GM12878 (cell line): ENCODE measurements at regions not wholly inside any gene's neighbourhood (a gene's known extent, or its start where the extent isn't known, plus 50 kb on each side); places are given as distances from the start of the nearest gene placed in this dataset.

Source experiments
- ATAC-seq: fragments of 200-7000 bp; cut with Tn5 transposase; 3 replicates; pipeline ENCODE4 v1.9.1; 2020; ENCODE audit warnings: mild to moderate bottlenecking, moderate library complexity
- BruUV-seq: library from RNA; stranded (reverse); fragments of 400-500 nt; replicated peaks from 2 replicates; lab custom pipeline; 2021; lab: Mats Ljungman, UMichigan
- CTCF ChIA-PET: fragments of 300-600 bp; sonication (Branson Sonifier 250); formaldehyde crosslinking; extraction: SDS; loops from one replicate; lab custom pipeline; 2021; ENCODE audit warnings: inconsistent platforms; lab: Yijun Ruan, JAX
- POLR2A ChIA-PET: fragments of 350-600 bp; formaldehyde crosslinking; extraction: SDS; loops from one replicate; lab custom pipeline; 2021; ENCODE audit warnings: inconsistent platforms; lab: Charles Lee
- RAD21 ChIA-PET: fragments of 300-600 bp; sonication (Branson Sonifier 250); formaldehyde crosslinking; loops from one replicate; lab custom pipeline; 2023; ENCODE audit warnings: antibody characterized with exemption; ENCODE audit not compliant: unreplicated experiment; lab: Charles Lee
- SMC1A ChIA-PET: fragments of 300-600 bp; sonication (Branson Sonifier 250); formaldehyde crosslinking; loops from one replicate; lab custom pipeline; 2023; ENCODE audit not compliant: unreplicated experiment, uncharacterized antibody; lab: Charles Lee
- DNase-seq: peaks from one replicate; pipeline ENCODE4 v3.0.0-alpha.2; 2011; ENCODE audit warnings: low read depth, low spot score
- FAIRE-seq: peaks from 3 replicates; lab custom pipeline; 2011; peaks lifted over from hg19 to GRCh38; lab: Jason Lieb, UNC
- H2AFZ ChIP-seq: 2 replicates; pipeline ENCODE4 v1.6.0; 2011; ENCODE audit warnings: low read depth, low read length, control low read depth; ENCODE audit not compliant: control insufficient read depth
- H3K27ac ChIP-seq: 2 replicates; pipeline ENCODE4 v1.5.1; 2011; ENCODE audit warnings: control low read depth; ENCODE audit not compliant: control insufficient read depth, insufficient read depth
- H3K27me3 ChIP-seq, 2 experiments: replicated peaks in 1 of 2; 2 replicates each; pipeline versions ENCODE4 v1.6.0 to v1.6.1; 2011; ENCODE audit warnings: low read length in 1 of 2; ENCODE audit not compliant: control insufficient read depth in 2 of 2, insufficient read depth in 2 of 2
- H3K36me3 ChIP-seq, 2 experiments: 2 replicates each; pipeline ENCODE4 v1.5.1; 2011; ENCODE audit warnings: low read length in 1 of 2; ENCODE audit not compliant: control insufficient read depth in 2 of 2, insufficient read depth in 2 of 2
- H3K4me1 ChIP-seq: 2 replicates; pipeline ENCODE4 v1.6.1; 2011; ENCODE audit warnings: mild to moderate bottlenecking, low read length, moderate library complexity, mixed read lengths; ENCODE audit not compliant: control insufficient read depth, insufficient read depth
- H3K4me2 ChIP-seq: 2 replicates; pipeline ENCODE4 v1.6.0; 2011; ENCODE audit warnings: control low read depth; ENCODE audit not compliant: control insufficient read depth, insufficient read depth
- H3K4me3 ChIP-seq: fragments of 200-600 bp; sonication (generic); 2 replicates; pipeline ENCODE4 v1.5.1; 2016
- H3K79me2 ChIP-seq: 2 replicates; pipeline ENCODE4 v1.6.0; 2011; ENCODE audit warnings: low read length; ENCODE audit not compliant: control insufficient read depth, insufficient read depth
- H3K9ac ChIP-seq: 2 replicates; pipeline ENCODE4 v1.8.0; 2011; ENCODE audit warnings: low read length, control low read depth, mixed read lengths; ENCODE audit not compliant: control insufficient read depth, insufficient read depth
- H3K9me3 ChIP-seq: replicated peaks from 3 replicates; pipeline ENCODE4 v1.5.1; 2011; ENCODE audit warnings: mild to moderate bottlenecking, low read length; ENCODE audit not compliant: control insufficient read depth, insufficient read depth
- H4K20me1 ChIP-seq: 2 replicates; pipeline ENCODE4 v1.6.0; 2011; ENCODE audit not compliant: control insufficient read depth, insufficient read depth
- BCL11A ChIP-seq: IDR thresholded peaks from 2 replicates; pipeline ENCODE4 v1.6.1; 2011; ENCODE audit warnings: low read depth, low read length
- CBFB ChIP-seq: IDR thresholded peaks from 2 replicates; pipeline ENCODE4 v1.6.1; 2016; ENCODE audit warnings: antibody characterized with exemption, low read depth
- CBX3 ChIP-seq: fragments of 200-600 bp; sonication (generic); IDR thresholded peaks from 2 replicates; pipeline ENCODE4 v1.6.1; 2016; ENCODE audit warnings: low read depth, borderline replicate concordance
- DPF2 ChIP-seq: fragments of 450-650 bp; IDR thresholded peaks from 2 replicates; pipeline ENCODE4 v1.6.1; 2017; ENCODE audit warnings: mild to moderate bottlenecking
- EGR1 ChIP-seq, 2 experiments: IDR thresholded peaks; 1 replicate in 1 of 2; 2 replicates in 1 of 2; pipeline ENCODE4 v1.6.1; 2011 to 2012; ENCODE audit warnings: low read depth in 2 of 2, low read length in 2 of 2, borderline replicate concordance in 1 of 2, mild to moderate bottlenecking in 1 of 2, moderate library complexity in 1 of 2
- FOXK2 ChIP-seq: fragments of 450-650 bp; IDR thresholded peaks from 2 replicates; pipeline ENCODE4 v1.6.1; 2017; ENCODE audit warnings: mild to moderate bottlenecking, moderate library complexity
- FOXM1 ChIP-seq: IDR thresholded peaks from 2 replicates; pipeline ENCODE4 v1.6.1; 2012; ENCODE audit warnings: low read depth, mild to moderate bottlenecking, inconsistent platforms, low read length, moderate library complexity
- KDM1A ChIP-seq: fragments of 200-600 bp; sonication (generic); IDR thresholded peaks from 2 replicates; pipeline ENCODE4 v1.6.1; 2016; ENCODE audit warnings: borderline replicate concordance
- SIN3A ChIP-seq: IDR thresholded peaks from 2 replicates; pipeline ENCODE4 v1.6.1; 2012; ENCODE audit warnings: low read depth, low read length, improper control_type of control experiment
- SREBF1 ChIP-seq: IDR thresholded peaks from 2 replicates; pipeline ENCODE4 v1.6.1; 2012; ENCODE audit warnings: mild to moderate bottlenecking, low read length
- WRNIP1 ChIP-seq: IDR thresholded peaks from 2 replicates; pipeline ENCODE4 v1.6.1; 2011; ENCODE audit warnings: low read depth, low read length, improper control_type of control experiment, borderline replicate concordance
- WGBS: methylation state at CpG from one replicate; pipeline ENCODE4 v1.1.6; 2016; ENCODE audit warnings: low lambda C conversion rate; ENCODE audit not compliant: insufficient replicate concordance, insufficient coverage; ENCODE audit errors: missing lambda C conversion rate; 5-methylcytosine and 5-hydroxymethylcytosine counted together
- in situ Hi-C: fragments of 300-500 bp; cut with MboI; formaldehyde crosslinking; loops from 9 replicates; pipeline ENCODE4 v1.14.3; 2018; ENCODE audit warnings: mixed read lengths
- intact Hi-C: fragments of 100-400 bp; cut with micrococcal nuclease; formaldehyde crosslinking; loops from one replicate; pipeline ENCODE4 v1.14.2; 2022; ENCODE audit not compliant: unreplicated experiment
- TF ChIP-seq, protein P1 (sequence below): fragments of 450-650 bp; IDR thresholded peaks from 2 replicates; pipeline ENCODE4 v1.6.1; 2017; ENCODE audit warnings: mild to moderate bottlenecking, low read depth, inconsistent platforms; ENCODE audit not compliant: poor library complexity, severe bottlenecking
- TF ChIP-seq, protein P2 (sequence below): fragments of 450-650 bp; IDR thresholded peaks from 2 replicates; pipeline ENCODE4 v1.6.1; 2016; ENCODE audit warnings: mild to moderate bottlenecking, moderate library complexity, borderline replicate concordance

DNA sequence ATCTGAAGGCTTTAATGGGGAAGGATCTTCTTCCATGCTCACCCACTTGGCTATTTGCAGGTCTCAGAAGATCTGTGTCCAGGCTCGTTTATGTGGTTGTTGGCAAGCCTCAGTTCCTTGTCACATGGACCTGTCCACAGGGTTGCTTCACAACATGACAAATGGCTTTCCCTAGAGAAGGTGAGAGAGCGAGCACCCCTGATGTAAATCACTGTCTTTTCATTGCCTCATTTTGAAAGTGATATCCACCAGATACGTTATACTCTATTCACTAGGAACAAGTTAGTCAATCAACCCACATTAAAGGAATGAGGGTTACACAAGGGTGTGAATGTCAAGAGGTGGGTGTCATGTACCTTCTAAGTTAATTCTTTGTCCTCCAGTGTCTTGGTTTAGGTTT lies 433.3 kb downstream of the RPS6KC1 start:
- no peak overlapping the region for H3K4me3 ChIP-seq
- intact Hi-C loops: no loop called here
- no peak overlapping the region for H3K4me2 ChIP-seq
- TF ChIP-seq FOXK2 (no peak), CBX3 (no peak), CBFB (no peak), EGR1 (IDR thresholded peaks at IDR 0.05; ENCODE audit: borderline replicate concordance in 1 of 2, low read depth in 2 of 2, low read length in 2 of 2) (no peak), BCL11A (no peak), SIN3A (no peak), SREBF1 (no peak), WRNIP1 (no peak), DPF2 (no peak), KDM1A (no peak), FOXM1 (no peak)
- TF ChIP-seq, protein P1, sequence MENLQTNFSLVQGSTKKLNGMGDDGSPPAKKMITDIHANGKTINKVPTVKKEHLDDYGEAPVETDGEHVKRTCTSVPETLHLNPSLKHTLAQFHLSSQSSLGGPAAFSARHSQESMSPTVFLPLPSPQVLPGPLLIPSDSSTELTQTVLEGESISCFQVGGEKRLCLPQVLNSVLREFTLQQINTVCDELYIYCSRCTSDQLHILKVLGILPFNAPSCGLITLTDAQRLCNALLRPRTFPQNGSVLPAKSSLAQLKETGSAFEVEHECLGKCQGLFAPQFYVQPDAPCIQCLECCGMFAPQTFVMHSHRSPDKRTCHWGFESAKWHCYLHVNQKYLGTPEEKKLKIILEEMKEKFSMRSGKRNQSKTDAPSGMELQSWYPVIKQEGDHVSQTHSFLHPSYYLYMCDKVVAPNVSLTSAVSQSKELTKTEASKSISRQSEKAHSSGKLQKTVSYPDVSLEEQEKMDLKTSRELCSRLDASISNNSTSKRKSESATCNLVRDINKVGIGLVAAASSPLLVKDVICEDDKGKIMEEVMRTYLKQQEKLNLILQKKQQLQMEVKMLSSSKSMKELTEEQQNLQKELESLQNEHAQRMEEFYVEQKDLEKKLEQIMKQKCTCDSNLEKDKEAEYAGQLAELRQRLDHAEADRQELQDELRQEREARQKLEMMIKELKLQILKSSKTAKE: no peak
- TF ChIP-seq, protein P2, sequence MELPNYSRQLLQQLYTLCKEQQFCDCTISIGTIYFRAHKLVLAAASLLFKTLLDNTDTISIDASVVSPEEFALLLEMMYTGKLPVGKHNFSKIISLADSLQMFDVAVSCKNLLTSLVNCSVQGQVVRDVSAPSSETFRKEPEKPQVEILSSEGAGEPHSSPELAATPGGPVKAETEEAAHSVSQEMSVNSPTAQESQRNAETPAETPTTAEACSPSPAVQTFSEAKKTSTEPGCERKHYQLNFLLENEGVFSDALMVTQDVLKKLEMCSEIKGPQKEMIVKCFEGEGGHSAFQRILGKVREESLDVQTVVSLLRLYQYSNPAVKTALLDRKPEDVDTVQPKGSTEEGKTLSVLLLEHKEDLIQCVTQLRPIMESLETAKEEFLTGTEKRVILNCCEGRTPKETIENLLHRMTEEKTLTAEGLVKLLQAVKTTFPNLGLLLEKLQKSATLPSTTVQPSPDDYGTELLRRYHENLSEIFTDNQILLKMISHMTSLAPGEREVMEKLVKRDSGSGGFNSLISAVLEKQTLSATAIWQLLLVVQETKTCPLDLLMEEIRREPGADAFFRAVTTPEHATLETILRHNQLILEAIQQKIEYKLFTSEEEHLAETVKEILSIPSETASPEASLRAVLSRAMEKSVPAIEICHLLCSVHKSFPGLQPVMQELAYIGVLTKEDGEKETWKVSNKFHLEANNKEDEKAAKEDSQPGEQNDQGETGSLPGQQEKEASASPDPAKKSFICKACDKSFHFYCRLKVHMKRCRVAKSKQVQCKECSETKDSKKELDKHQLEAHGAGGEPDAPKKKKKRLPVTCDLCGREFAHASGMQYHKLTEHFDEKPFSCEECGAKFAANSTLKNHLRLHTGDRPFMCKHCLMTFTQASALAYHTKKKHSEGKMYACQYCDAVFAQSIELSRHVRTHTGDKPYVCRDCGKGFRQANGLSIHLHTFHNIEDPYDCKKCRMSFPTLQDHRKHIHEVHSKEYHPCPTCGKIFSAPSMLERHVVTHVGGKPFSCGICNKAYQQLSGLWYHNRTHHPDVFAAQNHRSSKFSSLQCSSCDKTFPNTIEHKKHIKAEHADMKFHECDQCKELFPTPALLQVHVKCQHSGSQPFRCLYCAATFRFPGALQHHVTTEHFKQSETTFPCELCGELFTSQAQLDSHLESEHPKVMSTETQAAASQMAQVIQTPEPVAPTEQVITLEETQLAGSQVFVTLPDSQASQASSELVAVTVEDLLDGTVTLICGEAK: no peak
- H3K9ac ChIP-seq: no peak overlapping the region
- in situ Hi-C loops: no loop called here
- H3K27me3 ChIP-seq: no peaks in the 10 kb centered on the region
- ChIA-PET CTCF (no interaction called here), SMC1A (no interaction called here), RAD21 (no interaction called here), POLR2A (no interaction called here)
- H3K27ac ChIP-seq: no peak overlapping the region
- no peak for FAIRE-seq
- no peaks in the 10 kb centered on the region for H4K20me1 ChIP-seq
- no peaks in the 10 kb centered on the region for H3K4me1 ChIP-seq
- H3K79me2 ChIP-seq: no peaks in the 10 kb centered on the region
- H3K36me3 ChIP-seq: no peaks in the 10 kb centered on the region
- no peak for DNase-seq
- no peaks in the 10 kb centered on the region for H3K9me3 ChIP-seq
- ATAC-seq: no peak
- H2AFZ ChIP-seq: no peak overlapping the region
- 0% methylated on average over 3 of the region's 3 CpGs for WGBS
- no TSS peak for BruUV-seq
